Sigmoid colon (tissue), 4 donors: ENCODE measurements at regions not wholly inside any gene's neighbourhood (a gene's known extent, or its start where the extent isn't known, plus 50 kb on each side); places are given as distances from the start of the nearest gene placed in this dataset.

Experiments
- CTCF ChIP-seq, 4 experiments: fragments of 450-650 bp in 3 of 4; fragments of 200-600 bp in 1 of 4; IDR thresholded peaks; one replicate each; pipeline ENCODE4 v1.5.1; 2016 to 2019; ENCODE audit warnings: antibody characterized with exemption in 4 of 4, mild to moderate bottlenecking in 3 of 4, moderate library complexity in 2 of 4
- POLR2AphosphoS5 ChIP-seq, 4 donors: sonication (generic); formaldehyde crosslinking; IDR thresholded peaks; one replicate each; pipeline ENCODE4 v1.6.1; 2017; ENCODE audit warnings: antibody characterized with exemption in 4 of 4

GRCh38 chr12:27143256-27144069 lies 61.1 kb upstream of the C12orf71 start:
- TF ChIP-seq POLR2AphosphoS5 (IDR thresholded peaks at IDR 0.05), result no peak
- no peak for TF ChIP-seq CTCF (IDR thresholded peaks at IDR 0.05)
